ENCODE measurements at regions not wholly inside any gene's neighbourhood (a gene's known extent, or its start where the extent isn't known, plus 50 kb on each side); places are given as distances from the start of the nearest gene placed in this dataset.

- TF ChIP-seq TBX3 (IDR thresholded peaks at IDR 0.05; ENCODE audit: borderline replicate concordance) (no peak), MAX (IDR thresholded peaks at IDR 0.05) (no peak), ZZZ3 (CRISPR knock-in tag; IDR thresholded peaks at IDR 0.05; ENCODE audit: borderline replicate concordance) (no peak), SMAD9 (CRISPR knock-in tag; IDR thresholded peaks at IDR 0.05) (no peak), EHMT2 (IDR thresholded peaks at IDR 0.05; ENCODE audit: borderline replicate concordance, low read depth, low read length) (no peak), ZNF549 (CRISPR knock-in tag; IDR thresholded peaks at IDR 0.05) (no peak), ZFP1 (CRISPR knock-in tag; IDR thresholded peaks at IDR 0.05) (no peak), ZNF646 (CRISPR knock-in tag; IDR thresholded peaks at IDR 0.05) (no peak), ZNF83 (CRISPR knock-in tag; IDR thresholded peaks at IDR 0.05; ENCODE audit: borderline replicate concordance) (no peak), HNF4A (CRISPR knock-in tag; IDR thresholded peaks at IDR 0.05) (no peak)
Measured at GRCh38 chr14:42353315-42353714, 746.6 kb downstream of the LRFN5 start (continued).
